GM18951 (cell line): ENCODE measurements at regions not wholly inside any gene's neighbourhood (a gene's known extent, or its start where the extent isn't known, plus 50 kb on each side); places are given as distances from the start of the nearest gene placed in this dataset.

ENCODE experiments used
- POLR2A ChIP-seq: IDR thresholded peaks from 4 replicates; pipeline ENCODE4 v1.6.1; 2011; ENCODE audit warnings: mild to moderate bottlenecking; ENCODE audit not compliant: insufficient read length, insufficient read depth; ENCODE audit errors: extremely low read depth
- in situ Hi-C: fragments of 300-500 bp; cut with MboI; formaldehyde crosslinking; loops from one replicate; pipeline ENCODE4 v1.12.0; 2022; ENCODE audit warnings: low sequenced_read_pairs, mixed read lengths, inconsistent platforms; ENCODE audit not compliant: unreplicated experiment

DNA sequence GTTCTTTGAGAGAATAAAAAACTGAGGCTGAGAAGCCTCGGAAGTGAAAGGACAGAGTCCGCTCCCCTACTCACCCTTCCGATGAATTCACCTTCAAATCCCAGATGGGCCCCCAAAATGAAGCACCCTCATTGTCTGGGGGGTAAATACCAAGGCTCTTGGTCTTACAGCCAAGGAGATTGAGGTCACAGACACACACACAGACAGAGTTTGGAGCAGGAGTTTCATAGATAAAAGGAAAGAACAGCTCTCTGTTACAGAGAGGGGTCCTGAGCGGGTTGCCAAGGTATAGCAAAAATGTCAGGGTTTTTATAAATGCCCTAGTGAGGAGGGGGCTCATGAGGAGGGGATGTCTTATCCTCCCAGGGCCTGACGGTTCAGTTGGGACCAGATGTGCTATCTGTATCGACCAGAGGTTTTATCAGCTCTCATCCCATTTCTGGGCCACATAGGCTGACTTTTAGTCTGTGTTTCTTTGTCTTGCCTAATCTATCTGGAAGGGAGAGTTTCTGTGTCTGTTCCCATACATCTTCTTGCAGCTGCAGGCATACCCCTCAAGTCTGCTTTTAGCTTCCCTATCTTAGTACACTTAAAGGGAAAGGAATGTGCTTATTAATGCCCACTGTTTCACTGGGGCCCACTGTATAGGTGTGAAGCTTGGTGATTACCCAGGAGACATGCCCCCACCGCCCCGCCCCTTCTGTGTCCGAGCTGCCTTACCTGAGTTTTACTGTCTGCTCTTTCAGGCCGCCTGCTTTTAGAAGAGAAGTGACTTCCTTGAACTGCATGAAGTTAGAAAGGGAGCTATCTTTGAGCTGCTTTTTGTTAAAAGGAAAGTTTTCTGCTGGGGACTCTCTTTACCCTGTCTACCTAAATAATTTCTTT is 66.8 kb upstream of the ATP11B start:
- no peak for TF ChIP-seq POLR2A
- in situ Hi-C loops, result loop anchor here (10.0 kb wide), 1 partner anchor 108 kb away; no protein-coding TSS in a partner anchor

DNA sequence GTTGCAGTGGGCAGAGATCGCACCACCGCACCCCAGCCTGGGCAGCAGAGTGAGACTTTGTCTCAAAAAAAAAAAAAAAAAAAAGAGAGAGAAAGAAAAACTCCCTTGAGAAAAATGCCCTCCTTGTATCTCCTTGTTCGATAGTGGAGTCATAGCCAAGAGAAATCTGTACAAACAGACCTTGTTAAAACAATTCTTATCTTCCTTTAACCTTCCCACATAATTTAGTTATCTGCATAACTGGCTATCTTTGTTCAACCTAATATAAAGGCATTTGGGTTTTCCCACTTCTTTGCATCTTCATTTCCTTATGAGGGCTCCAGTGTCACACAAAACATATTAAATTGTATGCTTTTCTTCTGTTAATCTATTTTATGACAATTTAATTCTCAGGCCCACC is 65.1 kb upstream of the ATP11B start:
- TF ChIP-seq POLR2A, result no peak
- in situ Hi-C loops, result loop anchor here (10.0 kb wide), 1 partner anchor 107 kb away; no protein-coding TSS in a partner anchor

DNA sequence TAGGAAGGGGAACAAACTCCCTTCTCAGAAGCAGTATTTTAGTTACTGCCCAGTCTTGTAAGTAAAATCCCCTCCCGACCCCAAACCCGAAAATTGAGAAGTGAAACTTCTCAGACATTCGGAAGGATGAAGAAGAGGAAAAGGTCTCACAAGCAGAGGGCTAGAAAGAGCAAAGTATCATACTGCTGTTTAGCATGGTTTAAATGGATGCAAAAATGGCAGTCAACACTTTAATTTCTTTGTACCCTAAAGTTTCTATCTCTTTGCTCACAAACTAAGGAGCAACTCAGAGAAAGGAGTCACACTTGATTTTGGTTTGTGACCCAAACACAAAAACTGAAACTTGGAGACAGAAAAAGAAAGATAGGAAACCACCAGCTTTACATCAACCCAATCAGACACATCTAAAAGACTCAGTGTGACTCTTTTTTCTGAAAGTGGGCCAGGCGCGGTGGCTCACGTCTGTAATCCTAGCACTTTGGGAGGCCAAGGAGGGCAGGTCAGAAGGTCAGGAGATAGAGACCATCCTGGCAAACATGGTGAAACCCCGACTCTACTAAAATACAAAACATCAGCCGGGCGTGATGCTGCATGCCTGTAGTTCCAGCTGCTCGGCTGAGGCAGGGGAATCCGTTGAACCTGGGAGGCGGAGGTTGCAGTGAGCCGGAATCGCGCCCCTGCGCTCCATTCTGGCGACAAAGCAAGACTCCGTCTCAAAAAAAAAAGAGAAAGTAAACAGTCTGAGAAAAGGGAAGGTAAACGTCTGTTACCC is 63.2 kb upstream of the ATP11B start:
- no peak for TF ChIP-seq POLR2A
- in situ Hi-C loops, result loop anchor here (10.0 kb wide), 1 partner anchor 105 kb away; no protein-coding TSS in a partner anchor

GRCh38 chr3:182730675-182731042 is 62.6 kb upstream of the ATP11B start:
- in situ Hi-C loops, result no loop called here
- no peak for TF ChIP-seq POLR2A

GRCh38 chr3:182731764-182732163 is 61.5 kb upstream of the ATP11B start:
- no peak for TF ChIP-seq POLR2A
- in situ Hi-C loops, result no loop called here

GRCh38 chr3:182732232-182733015 is 60.9 kb upstream of the ATP11B start:
- in situ Hi-C loops, result no loop called here
- no peak for TF ChIP-seq POLR2A

DNA sequence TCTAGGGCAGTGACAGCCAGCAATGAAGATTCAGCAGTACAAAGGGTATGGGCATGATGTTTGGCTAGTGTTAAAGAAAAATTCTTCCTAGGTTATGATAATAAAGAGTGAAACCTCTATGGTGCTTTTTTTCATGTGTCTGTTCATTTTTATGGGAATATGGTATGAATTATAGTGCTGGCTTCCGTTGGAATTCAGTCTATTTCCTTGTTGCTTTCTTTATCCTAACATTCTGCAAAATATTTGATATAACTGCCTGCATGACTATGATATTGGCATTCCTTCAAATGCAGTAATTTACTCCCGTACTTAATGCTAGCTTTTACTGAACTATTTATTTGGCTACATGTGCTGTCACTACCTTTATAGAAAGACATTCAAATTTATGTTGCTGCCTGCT is 57.6 kb upstream of the ATP11B start:
- in situ Hi-C loops, result no loop called here
- TF ChIP-seq POLR2A, result no peak

DNA sequence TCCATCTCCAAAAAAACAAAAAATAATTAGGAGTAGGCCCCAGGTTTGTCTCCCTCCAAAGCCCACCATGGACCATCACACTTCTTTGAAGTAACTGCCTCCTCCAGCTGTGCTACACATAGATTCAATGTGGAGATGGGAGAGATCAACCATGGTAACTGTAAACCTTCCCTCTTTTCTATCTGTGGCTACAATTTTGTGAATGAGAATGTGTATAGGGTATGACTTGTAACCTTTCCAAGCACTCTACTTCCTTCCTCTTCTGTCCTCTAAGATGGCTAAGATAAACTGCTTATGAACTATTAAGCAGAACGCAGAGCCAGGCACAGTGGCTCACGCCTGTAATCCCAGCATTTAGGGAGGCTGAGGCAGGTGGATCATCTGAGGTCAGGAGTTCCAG is 55.5 kb upstream of the ATP11B start:
- TF ChIP-seq POLR2A, result no peak
- in situ Hi-C loops, result no loop called here

- TF ChIP-seq POLR2A, result no peak
- in situ Hi-C loops, result no loop called here
Observed at GRCh38 chr3:182738583-182739411, 54.5 kb upstream of the ATP11B start.

GRCh38 chr3:182739619-182740018 is 53.7 kb upstream of the ATP11B start:
- no peak for TF ChIP-seq POLR2A
- in situ Hi-C loops, result no loop called here

DNA sequence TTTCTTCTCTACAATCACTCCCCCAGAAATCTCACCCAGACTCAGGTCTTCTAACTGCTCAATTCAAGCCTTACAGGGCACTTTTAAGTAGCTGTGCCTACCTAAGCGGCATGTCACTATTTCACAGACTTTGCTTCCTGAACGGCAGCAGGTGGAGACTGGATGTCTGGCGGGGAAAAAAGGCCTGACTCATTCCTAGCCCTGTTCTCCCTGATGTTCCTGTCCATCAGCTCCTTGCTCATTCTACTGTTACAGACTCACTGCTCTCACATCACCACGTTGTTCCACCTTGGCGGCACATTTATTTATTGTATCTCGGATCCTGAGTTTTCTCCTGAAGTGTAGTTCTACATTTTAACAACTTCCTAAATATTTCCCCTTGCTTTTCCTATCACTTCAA is 52.6 kb upstream of the ATP11B start:
- no peak for TF ChIP-seq POLR2A
- in situ Hi-C loops, result no loop called here

GRCh38 chr3:182741214-182741613 is 52.1 kb upstream of the ATP11B start:
- no peak for TF ChIP-seq POLR2A
- in situ Hi-C loops, result no loop called here
